NCI-H2081 (cell line): ENCODE measurements at regions not wholly inside any gene's neighbourhood (a gene's known extent, or its start where the extent isn't known, plus 50 kb on each side); places are given as distances from the start of the nearest gene placed in this dataset.

ENCODE experiments used
- DNase-seq, 2 experiments: peaks; one replicate each; lab custom pipeline; 2025; lab: John Stamatoyannopoulos, UW

- no peak for DNase-seq
Observed at GRCh38 chr2:81942876-81943275, 1638.3 kb upstream of the LRRTM1 start.

GRCh38 chr2:81942136-81942680 lies 1637.7 kb upstream of the LRRTM1 start:
- no peak for DNase-seq

GRCh38 chr2:81940266-81940955 lies 1635.9 kb upstream of the LRRTM1 start:
- no peak for DNase-seq

- DNase-seq = no peak
Observed at GRCh38 chr2:81937944-81938343, 1633.4 kb upstream of the LRRTM1 start.

GRCh38 chr2:81903534-81903933 lies 1599.0 kb upstream of the LRRTM1 start:
- no peak for DNase-seq

- peak in 1 of 2 experiments; percentile 27 for DNase-seq
Observed at GRCh38 chr2:81901017-81901416, 1596.5 kb upstream of the LRRTM1 start.

- no peak for DNase-seq
Observed at GRCh38 chr2:81895620-81896250, 1591.2 kb upstream of the LRRTM1 start.

- peak in 1 of 2 experiments; percentile 23 for DNase-seq
Observed at GRCh38 chr2:81894451-81894990, 1590.0 kb upstream of the LRRTM1 start.

- no peak for DNase-seq
Observed at GRCh38 chr2:81876624-81877023, 1572.1 kb upstream of the LRRTM1 start.

GRCh38 chr2:81872006-81872405 lies 1567.5 kb upstream of the LRRTM1 start:
- DNase-seq = no peak

GRCh38 chr2:81870119-81870518 lies 1565.6 kb upstream of the LRRTM1 start:
- no peak for DNase-seq

GRCh38 chr2:81858998-81859397 lies 1554.4 kb upstream of the LRRTM1 start:
- DNase-seq = no peak

GRCh38 chr2:81853341-81853740 lies 1548.8 kb upstream of the LRRTM1 start:
- no peak for DNase-seq

GRCh38 chr2:81852651-81853050 lies 1548.1 kb upstream of the LRRTM1 start:
- no peak for DNase-seq

- no peak for DNase-seq
Observed at GRCh38 chr2:81839780-81840179, 1535.2 kb upstream of the LRRTM1 start.

GRCh38 chr2:81835321-81836000 lies 1530.9 kb upstream of the LRRTM1 start:
- DNase-seq = no peak

- no peak for DNase-seq
Observed at GRCh38 chr2:81786811-81787210, 1482.3 kb upstream of the LRRTM1 start.

GRCh38 chr2:81767187-81767912 lies 1462.8 kb upstream of the LRRTM1 start:
- DNase-seq = no peak

GRCh38 chr2:81747481-81748070 lies 1443.0 kb upstream of the LRRTM1 start:
- no peak for DNase-seq

GRCh38 chr2:81739966-81740365 lies 1435.4 kb upstream of the LRRTM1 start:
- DNase-seq = no peak

GRCh38 chr2:81734981-81735380 lies 1430.4 kb upstream of the LRRTM1 start:
- DNase-seq = no peak

- no peak for DNase-seq
Observed at GRCh38 chr2:81714817-81715216, 1410.3 kb upstream of the LRRTM1 start.
